ENCODE measurements at regions not wholly inside any gene's neighbourhood (a gene's known extent, or its start where the extent isn't known, plus 50 kb on each side); places are given as distances from the start of the nearest gene placed in this dataset.

DNA sequence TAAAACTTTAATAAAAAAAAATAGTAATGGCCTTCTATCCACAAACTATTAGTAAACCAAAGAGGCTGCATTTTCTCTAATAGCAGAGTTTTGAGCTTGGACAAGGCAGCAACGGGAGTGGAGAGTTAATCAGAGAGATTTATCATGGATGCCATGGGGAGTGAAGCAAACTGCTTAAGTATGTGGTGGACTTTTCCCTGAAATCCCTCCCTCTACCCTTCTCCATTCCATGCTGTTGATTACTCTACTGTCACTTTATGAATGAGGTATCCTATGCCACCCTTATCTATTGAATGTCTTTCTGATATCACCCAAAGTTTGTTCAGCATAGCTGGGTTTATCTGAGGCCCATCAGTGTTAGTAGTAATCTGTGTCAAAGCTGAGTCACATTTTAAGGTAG is 335.6 kb upstream of the TRAM1L1 start:
- no peak overlapping the region for H3K4me3 ChIP-seq (replicated peaks; ENCODE audit: insufficient read depth, low read length)
- DNase-seq (ENCODE audit: low read depth in 1 of 2, low spot score in 1 of 2) = no peak
- TF ChIP-seq SPI1 (IDR thresholded peaks at IDR 0.05; ENCODE audit: borderline replicate concordance, low read depth) (no peak), POLR2AphosphoS5 (IDR thresholded peaks at IDR 0.05; ENCODE audit: low read depth) (no peak), GABPA (IDR thresholded peaks at IDR 0.05; ENCODE audit: low read depth) (no peak)
- TF ChIP-seq, protein P1, sequence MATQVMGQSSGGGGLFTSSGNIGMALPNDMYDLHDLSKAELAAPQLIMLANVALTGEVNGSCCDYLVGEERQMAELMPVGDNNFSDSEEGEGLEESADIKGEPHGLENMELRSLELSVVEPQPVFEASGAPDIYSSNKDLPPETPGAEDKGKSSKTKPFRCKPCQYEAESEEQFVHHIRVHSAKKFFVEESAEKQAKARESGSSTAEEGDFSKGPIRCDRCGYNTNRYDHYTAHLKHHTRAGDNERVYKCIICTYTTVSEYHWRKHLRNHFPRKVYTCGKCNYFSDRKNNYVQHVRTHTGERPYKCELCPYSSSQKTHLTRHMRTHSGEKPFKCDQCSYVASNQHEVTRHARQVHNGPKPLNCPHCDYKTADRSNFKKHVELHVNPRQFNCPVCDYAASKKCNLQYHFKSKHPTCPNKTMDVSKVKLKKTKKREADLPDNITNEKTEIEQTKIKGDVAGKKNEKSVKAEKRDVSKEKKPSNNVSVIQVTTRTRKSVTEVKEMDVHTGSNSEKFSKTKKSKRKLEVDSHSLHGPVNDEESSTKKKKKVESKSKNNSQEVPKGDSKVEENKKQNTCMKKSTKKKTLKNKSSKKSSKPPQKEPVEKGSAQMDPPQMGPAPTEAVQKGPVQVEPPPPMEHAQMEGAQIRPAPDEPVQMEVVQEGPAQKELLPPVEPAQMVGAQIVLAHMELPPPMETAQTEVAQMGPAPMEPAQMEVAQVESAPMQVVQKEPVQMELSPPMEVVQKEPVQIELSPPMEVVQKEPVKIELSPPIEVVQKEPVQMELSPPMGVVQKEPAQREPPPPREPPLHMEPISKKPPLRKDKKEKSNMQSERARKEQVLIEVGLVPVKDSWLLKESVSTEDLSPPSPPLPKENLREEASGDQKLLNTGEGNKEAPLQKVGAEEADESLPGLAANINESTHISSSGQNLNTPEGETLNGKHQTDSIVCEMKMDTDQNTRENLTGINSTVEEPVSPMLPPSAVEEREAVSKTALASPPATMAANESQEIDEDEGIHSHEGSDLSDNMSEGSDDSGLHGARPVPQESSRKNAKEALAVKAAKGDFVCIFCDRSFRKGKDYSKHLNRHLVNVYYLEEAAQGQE (IDR thresholded peaks at IDR 0.05; ENCODE audit: insufficient replicate concordance, low read depth) = no peak
- TF ChIP-seq, protein P2, sequence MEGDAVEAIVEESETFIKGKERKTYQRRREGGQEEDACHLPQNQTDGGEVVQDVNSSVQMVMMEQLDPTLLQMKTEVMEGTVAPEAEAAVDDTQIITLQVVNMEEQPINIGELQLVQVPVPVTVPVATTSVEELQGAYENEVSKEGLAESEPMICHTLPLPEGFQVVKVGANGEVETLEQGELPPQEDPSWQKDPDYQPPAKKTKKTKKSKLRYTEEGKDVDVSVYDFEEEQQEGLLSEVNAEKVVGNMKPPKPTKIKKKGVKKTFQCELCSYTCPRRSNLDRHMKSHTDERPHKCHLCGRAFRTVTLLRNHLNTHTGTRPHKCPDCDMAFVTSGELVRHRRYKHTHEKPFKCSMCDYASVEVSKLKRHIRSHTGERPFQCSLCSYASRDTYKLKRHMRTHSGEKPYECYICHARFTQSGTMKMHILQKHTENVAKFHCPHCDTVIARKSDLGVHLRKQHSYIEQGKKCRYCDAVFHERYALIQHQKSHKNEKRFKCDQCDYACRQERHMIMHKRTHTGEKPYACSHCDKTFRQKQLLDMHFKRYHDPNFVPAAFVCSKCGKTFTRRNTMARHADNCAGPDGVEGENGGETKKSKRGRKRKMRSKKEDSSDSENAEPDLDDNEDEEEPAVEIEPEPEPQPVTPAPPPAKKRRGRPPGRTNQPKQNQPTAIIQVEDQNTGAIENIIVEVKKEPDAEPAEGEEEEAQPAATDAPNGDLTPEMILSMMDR (IDR thresholded peaks at IDR 0.05; ENCODE audit: insufficient read depth, low read length) = no peak
- H3K27ac ChIP-seq (replicated peaks) = no peak overlapping the region
- no peaks in the 10 kb centered on the region for H3K27me3 ChIP-seq (ENCODE audit: insufficient read depth, poor library complexity, severe bottlenecking)

DNA sequence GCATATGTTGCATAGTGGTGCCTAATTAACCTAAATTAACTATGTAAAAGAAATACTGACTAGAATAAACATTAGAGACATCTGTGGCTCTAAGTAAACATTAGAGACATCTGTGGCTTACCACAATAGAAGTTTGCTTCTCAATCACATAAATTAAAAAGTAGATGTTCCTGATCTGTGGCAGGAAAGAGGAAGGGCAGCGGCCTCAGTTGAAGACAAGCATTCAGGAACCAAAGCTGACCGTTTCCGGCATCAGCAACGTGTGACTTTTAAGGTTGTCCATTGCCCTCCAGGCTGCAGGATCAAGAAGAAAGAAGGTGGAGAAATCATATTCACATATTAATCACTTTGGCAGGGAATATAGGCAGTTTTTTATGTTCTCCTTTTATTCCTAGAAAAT is 336.3 kb upstream of the TRAM1L1 start:
- Histone ChIP-seq H3K4me3 (replicated peaks; ENCODE audit: insufficient read depth, low read length) (no peak overlapping the region), H3K27ac (replicated peaks) (no peak overlapping the region), H3K27me3 (ENCODE audit: insufficient read depth, poor library complexity, severe bottlenecking) (no peaks in the 10 kb centered on the region)
- DNase-seq (ENCODE audit: low read depth in 1 of 2, low spot score in 1 of 2) = no peak
- TF ChIP-seq, protein P2 (IDR thresholded peaks at IDR 0.05; ENCODE audit: insufficient read depth, low read length) = no peak
- TF ChIP-seq, protein P1 (IDR thresholded peaks at IDR 0.05; ENCODE audit: insufficient replicate concordance, low read depth) = no peak
- TF ChIP-seq SPI1 (IDR thresholded peaks at IDR 0.05; ENCODE audit: borderline replicate concordance, low read depth) = no peak
- no peak for TF ChIP-seq POLR2AphosphoS5 (IDR thresholded peaks at IDR 0.05; ENCODE audit: low read depth)
- no peak for TF ChIP-seq GABPA (IDR thresholded peaks at IDR 0.05; ENCODE audit: low read depth)

DNA sequence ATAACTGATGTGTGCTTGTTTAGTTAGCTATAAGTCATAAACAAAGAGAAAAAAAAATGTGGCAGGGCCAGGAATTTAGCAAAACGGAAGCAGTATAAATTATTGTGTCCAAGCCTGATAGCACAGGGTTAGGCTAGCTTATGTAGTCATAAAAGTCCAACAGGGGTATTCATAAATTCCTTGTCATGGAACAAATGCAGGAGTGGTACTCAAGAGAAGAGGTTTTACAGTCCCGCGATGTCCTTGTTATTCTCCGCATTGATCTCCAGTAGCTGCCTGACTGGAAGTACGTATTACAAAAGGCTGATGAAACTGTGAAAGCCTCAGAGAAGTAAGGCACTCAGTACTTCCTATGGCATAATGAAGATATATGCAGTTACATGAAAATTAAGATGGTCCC is 336.9 kb upstream of the TRAM1L1 start:
- Histone ChIP-seq H3K27ac (replicated peaks) (no peak overlapping the region), H3K4me3 (replicated peaks; ENCODE audit: insufficient read depth, low read length) (no peak overlapping the region), H3K27me3 (ENCODE audit: insufficient read depth, poor library complexity, severe bottlenecking) (no peaks in the 10 kb centered on the region)
- TF ChIP-seq SPI1 (IDR thresholded peaks at IDR 0.05; ENCODE audit: borderline replicate concordance, low read depth) (no peak), POLR2AphosphoS5 (IDR thresholded peaks at IDR 0.05; ENCODE audit: low read depth) (no peak), GABPA (IDR thresholded peaks at IDR 0.05; ENCODE audit: low read depth) (no peak)
- TF ChIP-seq, protein P2 (IDR thresholded peaks at IDR 0.05; ENCODE audit: insufficient read depth, low read length) = no peak
- TF ChIP-seq, protein P1 (IDR thresholded peaks at IDR 0.05; ENCODE audit: insufficient replicate concordance, low read depth) = no peak
- no peak for DNase-seq (ENCODE audit: low read depth in 1 of 2, low spot score in 1 of 2)
